Peyer's patch (tissue), 4 donors: ENCODE measurements at regions not wholly inside any gene's neighbourhood (a gene's known extent, or its start where the extent isn't known, plus 50 kb on each side); places are given as distances from the start of the nearest gene placed in this dataset.

ENCODE experiments used
- DNase-seq, 3 donors: peaks; one replicate each; pipeline ENCODE4 v3.0.0-alpha.2; 2017 to 2019
- H3K27ac ChIP-seq, 4 donors: fragments of 200-600 bp; sonication (generic); one replicate each; pipeline ENCODE4 v1.5.1; 2016 to 2019
- H3K27me3 ChIP-seq, 2 donors: fragments of 200-600 bp; sonication (generic); one replicate each; pipeline ENCODE4 v1.5.1; 2019
- H3K36me3 ChIP-seq, 3 donors: fragments of 200-600 bp; sonication (generic); one replicate each; pipeline ENCODE4 v1.5.1; 2016 to 2019
- H3K4me1 ChIP-seq, 4 donors: fragments of 200-600 bp; sonication (generic); one replicate each; pipeline ENCODE4 v1.5.1; 2016 to 2019
- H3K4me3 ChIP-seq, 4 donors: fragments of 200-600 bp; sonication (generic); 1 replicate in 3 of 4; 2 replicates in 1 of 4; pipeline ENCODE4 v1.5.1; 2016 to 2019; ENCODE audit warnings: mild to moderate bottlenecking in 1 of 4
- H3K9me3 ChIP-seq, 4 donors: fragments of 200-600 bp; sonication (generic); one replicate each; pipeline ENCODE4 v1.5.1; 2016 to 2019; ENCODE audit warnings: mild to moderate bottlenecking in 1 of 4
- POLR2A ChIP-seq, 2 donors: fragments of 450-650 bp; IDR thresholded peaks; one replicate each; pipeline ENCODE4 v1.5.1; 2017; ENCODE audit warnings: antibody characterized with exemption in 2 of 2, mild to moderate bottlenecking in 2 of 2, moderate library complexity in 2 of 2
- TF ChIP-seq, protein P1 (sequence below), 6 experiments: fragments of 450-650 bp in 4 of 6; fragments of 200-600 bp in 2 of 6; sonication (generic) in 1 of 6; IDR thresholded peaks; one replicate each; pipeline ENCODE4 v1.5.1; 2017 to 2019; ENCODE audit warnings: antibody characterized with exemption in 6 of 6, mild to moderate bottlenecking in 3 of 6, moderate library complexity in 1 of 6

DNA sequence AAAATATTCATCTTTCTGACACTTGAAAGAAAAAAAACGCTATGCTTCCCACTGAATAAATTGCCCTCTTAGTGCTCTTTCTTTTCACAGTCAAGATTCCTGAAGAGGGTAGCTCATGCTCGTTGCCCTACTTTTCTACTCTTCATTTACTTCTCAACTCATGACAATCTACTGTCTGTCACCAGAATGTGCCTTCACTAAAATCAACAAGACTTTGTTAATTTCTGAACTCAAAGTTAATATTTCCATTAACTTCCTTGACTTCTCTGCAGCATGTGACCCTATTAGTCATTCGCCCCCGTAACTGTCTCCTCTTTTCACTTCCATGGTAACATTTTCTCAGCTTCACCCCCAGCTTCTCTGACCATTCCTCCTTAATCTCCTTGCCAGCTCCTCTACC is 98.9 kb upstream of the MAPRE2 start:
- Histone ChIP-seq H3K27ac (no peak overlapping the region), H3K9me3 (no peaks in the 10 kb centered on the region), H3K36me3 (no peaks in the 10 kb centered on the region), H3K4me1 (no peaks in the 10 kb centered on the region), H3K4me3 (no peak overlapping the region), H3K27me3 (no peaks in the 10 kb centered on the region)
- TF ChIP-seq POLR2A (IDR thresholded peaks at IDR 0.05), result no peak
- TF ChIP-seq, protein P1, sequence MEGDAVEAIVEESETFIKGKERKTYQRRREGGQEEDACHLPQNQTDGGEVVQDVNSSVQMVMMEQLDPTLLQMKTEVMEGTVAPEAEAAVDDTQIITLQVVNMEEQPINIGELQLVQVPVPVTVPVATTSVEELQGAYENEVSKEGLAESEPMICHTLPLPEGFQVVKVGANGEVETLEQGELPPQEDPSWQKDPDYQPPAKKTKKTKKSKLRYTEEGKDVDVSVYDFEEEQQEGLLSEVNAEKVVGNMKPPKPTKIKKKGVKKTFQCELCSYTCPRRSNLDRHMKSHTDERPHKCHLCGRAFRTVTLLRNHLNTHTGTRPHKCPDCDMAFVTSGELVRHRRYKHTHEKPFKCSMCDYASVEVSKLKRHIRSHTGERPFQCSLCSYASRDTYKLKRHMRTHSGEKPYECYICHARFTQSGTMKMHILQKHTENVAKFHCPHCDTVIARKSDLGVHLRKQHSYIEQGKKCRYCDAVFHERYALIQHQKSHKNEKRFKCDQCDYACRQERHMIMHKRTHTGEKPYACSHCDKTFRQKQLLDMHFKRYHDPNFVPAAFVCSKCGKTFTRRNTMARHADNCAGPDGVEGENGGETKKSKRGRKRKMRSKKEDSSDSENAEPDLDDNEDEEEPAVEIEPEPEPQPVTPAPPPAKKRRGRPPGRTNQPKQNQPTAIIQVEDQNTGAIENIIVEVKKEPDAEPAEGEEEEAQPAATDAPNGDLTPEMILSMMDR (IDR thresholded peaks at IDR 0.05), result no peak
- no peak for DNase-seq

DNA sequence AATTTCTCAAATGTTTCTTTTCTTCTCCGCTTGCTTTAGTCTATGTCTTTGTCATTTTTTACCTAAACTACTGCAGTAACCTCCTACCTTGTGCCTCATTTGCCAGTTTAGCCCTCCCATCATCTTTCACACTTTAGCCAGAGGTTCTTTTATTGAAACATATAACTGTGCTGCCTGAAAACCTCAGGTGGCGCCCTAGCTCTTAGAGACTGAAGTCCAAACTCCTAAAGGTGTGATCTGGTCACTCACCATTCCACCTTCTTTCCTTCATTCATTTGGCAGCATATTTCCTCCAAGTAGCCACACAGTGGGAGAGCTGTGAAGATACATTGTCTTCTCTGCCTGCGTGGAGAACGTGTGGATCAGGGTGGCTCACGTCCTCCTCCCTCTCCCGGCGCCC is 98.2 kb upstream of the MAPRE2 start:
- peak in 1 of 3 donors; percentile 67 for DNase-seq
- no peaks in the 10 kb centered on the region for H3K9me3 ChIP-seq
- no peak overlapping the region for H3K27ac ChIP-seq
- no peaks in the 10 kb centered on the region for H3K36me3 ChIP-seq
- TF ChIP-seq, protein P1 (IDR thresholded peaks at IDR 0.05), result peak in 3 of 6 experiments; percentile 42 to 52 (median 44)
- TF ChIP-seq POLR2A (IDR thresholded peaks at IDR 0.05), result no peak
- no peaks in the 10 kb centered on the region for H3K27me3 ChIP-seq
- H3K4me3 ChIP-seq, result no peak overlapping the region
- no peaks in the 10 kb centered on the region for H3K4me1 ChIP-seq

DNA sequence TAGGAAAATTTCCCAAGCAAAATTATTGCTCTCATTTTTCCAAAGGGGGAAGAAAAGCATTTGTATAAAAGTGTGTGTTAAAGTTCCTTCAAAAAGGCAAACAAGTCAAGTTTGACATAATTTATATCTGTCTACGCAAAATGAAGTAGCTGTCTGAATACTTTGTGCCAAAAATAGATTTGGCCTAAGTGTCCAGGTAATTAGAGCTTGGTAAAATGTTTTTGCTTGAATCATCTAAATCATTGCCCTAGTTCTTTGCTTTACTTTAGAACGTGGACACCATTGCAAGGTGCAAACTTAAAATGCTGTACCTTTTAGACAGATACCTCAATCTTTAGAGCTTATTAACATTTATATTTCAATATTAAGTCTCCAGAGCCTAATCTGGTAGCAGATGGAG is 97.6 kb upstream of the MAPRE2 start:
- H3K4me3 ChIP-seq, result no peak overlapping the region
- no peak overlapping the region for H3K27ac ChIP-seq
- DNase-seq, result no peak
- no peaks in the 10 kb centered on the region for H3K9me3 ChIP-seq
- TF ChIP-seq POLR2A (IDR thresholded peaks at IDR 0.05), result no peak
- TF ChIP-seq, protein P1 (IDR thresholded peaks at IDR 0.05), result no peak
- no peaks in the 10 kb centered on the region for H3K4me1 ChIP-seq
- H3K36me3 ChIP-seq, result no peaks in the 10 kb centered on the region
- no peaks in the 10 kb centered on the region for H3K27me3 ChIP-seq

DNA sequence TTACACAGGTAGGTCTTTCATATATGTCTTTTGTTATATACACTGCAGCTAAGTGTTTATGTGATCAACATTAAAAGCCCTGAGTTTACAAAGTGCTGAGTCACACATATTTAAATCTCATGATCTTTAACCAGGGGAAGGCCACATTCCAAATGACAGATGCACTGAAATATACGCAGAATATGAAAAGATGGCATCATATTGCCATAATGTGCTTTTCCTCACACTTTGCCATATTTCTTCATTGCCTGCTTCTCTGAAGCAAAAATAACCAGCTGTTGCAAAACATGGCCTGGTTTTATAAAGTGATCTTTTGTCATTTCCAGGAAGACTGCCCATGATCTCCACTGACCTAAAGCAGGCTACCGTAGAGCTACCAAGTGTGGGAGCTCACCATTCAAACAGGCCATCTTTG is 93.5 kb upstream of the MAPRE2 start:
- no peaks in the 10 kb centered on the region for H3K27me3 ChIP-seq
- H3K27ac ChIP-seq, result no peak overlapping the region
- no peaks in the 10 kb centered on the region for H3K36me3 ChIP-seq
- no peak overlapping the region for H3K4me3 ChIP-seq
- H3K4me1 ChIP-seq, result peaks cover 0 to 4% (median 0%) of the 10 kb centered on the region in 4 donors
- no peak for DNase-seq
- TF ChIP-seq, protein P1 (IDR thresholded peaks at IDR 0.05), result no peak
- TF ChIP-seq POLR2A (IDR thresholded peaks at IDR 0.05), result no peak
- H3K9me3 ChIP-seq, result no peaks in the 10 kb centered on the region

DNA sequence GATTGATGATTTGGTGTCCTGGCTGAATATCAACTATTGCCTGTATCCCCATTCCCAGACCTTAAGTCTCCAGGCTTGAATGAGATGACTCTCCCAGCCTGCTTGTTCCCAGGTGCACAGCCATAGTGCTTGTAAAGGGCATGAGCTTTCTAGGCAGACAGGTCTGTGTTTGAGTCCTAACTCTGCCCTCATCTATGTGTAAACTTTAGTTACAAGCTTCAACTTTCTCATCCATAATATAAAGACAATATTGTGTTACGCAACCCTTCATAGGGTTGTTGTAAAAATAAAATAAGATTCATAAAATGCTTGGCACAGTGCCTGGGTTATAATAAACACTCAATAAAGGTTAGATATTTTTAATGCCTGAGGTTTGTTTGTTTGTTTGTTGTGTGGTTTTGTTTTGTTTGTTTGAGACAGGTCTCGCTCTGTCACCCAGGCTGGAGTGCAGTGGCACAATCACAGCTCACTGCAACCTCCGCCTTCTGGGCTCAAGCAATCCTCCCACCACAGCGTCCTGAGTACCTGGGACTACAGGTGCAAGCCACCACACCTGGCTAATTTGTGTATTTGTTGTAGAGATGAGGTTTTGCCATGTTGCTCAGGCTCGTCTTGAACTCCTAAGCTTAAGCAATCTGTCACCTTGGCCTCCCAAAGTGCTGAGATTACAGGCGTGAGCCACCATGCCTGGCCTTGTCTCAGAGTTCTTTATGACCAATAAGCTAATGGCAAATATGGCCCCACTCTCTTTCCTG is 89.4 kb upstream of the MAPRE2 start:
- peak overlapping the region in 1 of 4 donors; percentile 62 for H3K27ac ChIP-seq

More for the DNA sequence above, 89.4 kb upstream of the MAPRE2 start:
- no peak overlapping the region for H3K4me3 ChIP-seq
- DNase-seq, result no peak
- no peaks in the 10 kb centered on the region for H3K27me3 ChIP-seq
- H3K36me3 ChIP-seq, result no peaks in the 10 kb centered on the region
- peaks cover 0 to 4% (median 0%) of the 10 kb centered on the region in 4 donors for H3K4me1 ChIP-seq
- no peaks in the 10 kb centered on the region for H3K9me3 ChIP-seq
- no peak for TF ChIP-seq POLR2A (IDR thresholded peaks at IDR 0.05)
- TF ChIP-seq, protein P1 (IDR thresholded peaks at IDR 0.05), result no peak
